ENCODE measurements at regions not wholly inside any gene's neighbourhood (a gene's known extent, or its start where the extent isn't known, plus 50 kb on each side); places are given as distances from the start of the nearest gene placed in this dataset.

DNA sequence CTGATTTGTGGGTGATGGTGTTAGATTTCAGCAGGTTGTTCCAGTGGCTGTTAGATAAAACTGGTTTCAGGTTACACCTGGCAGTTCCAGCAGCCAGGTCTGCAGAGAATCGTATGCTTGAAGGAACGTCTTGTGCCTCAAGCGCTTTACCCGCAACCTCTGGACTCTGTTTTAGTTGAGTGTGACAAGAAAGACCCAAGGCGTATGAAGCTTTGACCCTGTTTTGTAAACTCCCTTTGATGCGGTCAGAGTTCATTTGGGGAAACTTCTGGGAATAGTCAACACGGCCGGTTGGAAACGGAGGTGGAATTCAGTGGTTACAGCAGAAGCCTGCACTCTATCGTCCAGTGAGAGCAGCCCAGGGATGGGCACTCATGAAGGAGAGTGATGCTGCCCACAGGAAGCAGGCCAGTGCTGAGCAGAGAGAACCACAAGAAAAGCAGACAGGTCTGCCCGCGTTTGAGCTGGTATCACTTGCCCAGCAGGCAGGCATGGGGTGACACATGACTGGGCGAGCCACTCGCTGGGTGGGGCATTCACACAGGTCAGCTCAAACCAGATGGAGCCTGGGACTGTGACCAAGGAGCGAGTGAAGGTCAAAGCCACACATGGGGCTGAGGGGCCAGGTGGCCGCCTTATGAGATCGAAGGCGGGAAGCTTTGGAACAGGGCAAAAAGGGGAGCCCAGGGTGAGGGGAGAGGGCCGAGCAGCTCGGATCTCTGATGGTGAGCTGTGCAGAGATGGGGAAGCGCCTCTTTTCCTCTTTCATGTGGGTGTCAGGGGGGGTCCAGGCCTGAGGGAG is 99.6 kb upstream of the MBOAT2 start (continued):
- TF ChIP-seq ZFAT (CRISPR knock-in tag; conservative IDR thresholded peaks at IDR 0.05) (no peak), ZNF337 (CRISPR knock-in tag; IDR thresholded peaks at IDR 0.05; ENCODE audit: borderline replicate concordance, low read depth) (no peak), YY1 (IDR thresholded peaks at IDR 0.05; ENCODE audit: insufficient read depth, insufficient replicate concordance, low read depth, low read length) (no peak)

DNA sequence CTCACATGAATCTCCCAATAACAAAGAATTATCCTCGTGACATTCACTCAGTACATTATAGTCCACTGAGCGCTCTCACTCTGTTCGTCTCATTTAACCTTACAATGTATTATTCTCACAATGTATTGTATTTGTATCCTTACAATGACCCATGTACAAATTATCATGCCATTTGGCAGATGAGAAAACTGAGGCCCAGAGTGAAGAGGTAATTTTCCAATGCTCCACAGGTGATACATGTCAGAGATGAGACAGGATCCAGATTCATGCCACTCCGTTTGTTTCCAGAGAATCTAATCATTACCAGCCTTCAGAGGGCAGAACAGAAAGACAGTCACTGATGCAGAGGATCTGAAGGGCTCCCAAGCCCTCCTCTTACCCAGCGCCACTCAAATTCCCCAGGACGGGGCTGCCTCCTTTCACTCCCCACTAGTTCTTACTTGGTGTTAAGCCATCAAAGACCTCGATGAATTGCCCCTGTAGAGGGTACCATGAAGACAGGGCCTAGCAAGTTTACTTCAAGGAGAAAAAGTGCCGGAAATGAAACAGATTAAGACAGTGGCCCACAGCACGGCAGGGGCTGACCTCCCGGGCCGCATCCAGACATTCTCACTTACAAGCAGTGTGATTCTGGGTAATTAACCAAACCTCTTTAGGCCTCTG is 98.4 kb upstream of the MBOAT2 start:
- Histone ChIP-seq H3K4me2 (ENCODE audit: low read depth, low read length) (no peak overlapping the region), H3K27ac (ENCODE audit: extremely low read length, insufficient read depth, low read length) (no peak overlapping the region), H3K4me3 (replicated peaks in 1 of 3; ENCODE audit: insufficient read depth in 1 of 3, low read depth in 2 of 3, low read length in 3 of 3) (no peak overlapping the region), H3K27me3 (ENCODE audit: control insufficient read depth in 1 of 2, insufficient read depth in 2 of 2, low read length in 2 of 2) (peaks cover 4 to 60% of the 10 kb centered on the region in 2 experiments), H3K79me2 (ENCODE audit: insufficient read depth, low read length) (no peaks in the 10 kb centered on the region), H3K9me3 (ENCODE audit: low read length) (no peaks in the 10 kb centered on the region), H3K9ac (ENCODE audit: insufficient read depth, low read depth, low read length) (no peak overlapping the region), H3K4me1 (ENCODE audit: insufficient read depth, low read length) (peaks cover 32% of the 10 kb centered on the region), H2AFZ (ENCODE audit: low read length) (no peak overlapping the region), H4K20me1 (ENCODE audit: insufficient read depth, low read length) (no peaks in the 10 kb centered on the region), H3K36me3 (replicated peaks in 1 of 2; ENCODE audit: control insufficient read depth in 1 of 2, insufficient read depth in 2 of 2, low read length in 2 of 2) (no peaks in the 10 kb centered on the region)
- BruUV-seq (replicated peaks), result no TSS peak
- in situ Hi-C loops (cut with HindIII; ENCODE audit: extremely low pct_ligation_motif_present, low pct_unique_long_range_greater_than_20kb) (no loop called here), intact Hi-C loops (cut with micrococcal nuclease; ENCODE audit: unreplicated experiment) (no loop called here)
- ChIA-PET CTCF (ENCODE audit: low intra/inter-chr PET ratio, low total read pairs) (no interaction called here), POLR2A (no interaction called here)
- ATAC-seq (no peak), FAIRE-seq (no peak), DNase-seq (ENCODE audit: low spot score) (no peak)
- TF ChIP-seq ZNF773 (CRISPR knock-in tag; IDR thresholded peaks at IDR 0.05; ENCODE audit: borderline replicate concordance), result no peak
- TF ChIP-seq ZNF629 (CRISPR knock-in tag; conservative IDR thresholded peaks at IDR 0.05), result peak; percentile 72; the same call in 1 of the 2 replicates
- 67% methylated on average over 11 of the region's 11 CpGs for WGBS (ENCODE audit: low lambda C conversion rate)

Measured in HepG2 (cell line).